GM19397 (cell line): ENCODE measurements at regions not wholly inside any gene's neighbourhood (a gene's known extent, or its start where the extent isn't known, plus 50 kb on each side); places are given as distances from the start of the nearest gene placed in this dataset.

Source experiments
- ATAC-seq: cut with Tn5 transposase; IDR thresholded peaks from one replicate; pipeline ENCODE4 v1.9.1; 2021; ENCODE audit warnings: mild to moderate bottlenecking, moderate library complexity; ENCODE audit not compliant: unreplicated experiment

DNA sequence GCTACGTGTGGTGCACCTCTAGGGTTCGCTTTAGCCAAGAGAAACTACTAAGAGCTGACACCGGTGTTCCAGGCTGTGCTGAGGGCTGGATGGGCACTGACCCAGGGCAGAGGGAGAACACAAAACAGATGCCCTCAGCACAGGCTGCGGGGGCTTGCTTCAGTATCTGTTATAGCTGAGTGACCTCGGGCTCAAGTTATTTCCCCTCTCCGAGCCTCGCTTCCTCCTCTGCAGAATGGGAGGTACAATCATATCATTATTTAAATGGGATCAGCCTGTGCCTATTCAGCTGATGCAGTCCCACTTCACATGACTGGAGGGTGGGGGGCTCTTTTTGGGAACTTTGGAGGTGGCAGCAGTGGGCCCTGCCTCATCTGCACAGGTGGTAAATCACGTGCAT lies 156.1 kb upstream of the APCDD1 start:
- ATAC-seq, result no peak

DNA sequence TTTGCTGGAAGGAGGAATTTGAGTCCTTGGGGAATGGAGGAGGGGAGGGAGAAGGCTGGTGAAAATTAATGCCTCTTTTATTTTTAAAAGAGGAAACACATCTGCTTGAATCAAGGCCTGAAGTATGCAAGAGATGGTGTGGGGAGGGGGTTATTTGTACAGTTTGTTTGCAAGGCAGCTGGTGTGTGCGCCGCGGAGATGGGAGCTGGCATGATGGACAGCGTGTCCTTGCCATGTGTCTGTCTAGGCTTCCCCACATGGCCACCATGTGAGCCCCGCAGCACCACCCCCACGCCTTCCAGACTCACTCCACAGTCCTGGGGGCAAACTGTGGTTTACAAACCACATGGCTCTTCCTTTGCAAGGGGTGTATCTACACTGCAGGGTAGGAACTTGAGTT lies 154.8 kb upstream of the APCDD1 start:
- no peak for ATAC-seq

DNA sequence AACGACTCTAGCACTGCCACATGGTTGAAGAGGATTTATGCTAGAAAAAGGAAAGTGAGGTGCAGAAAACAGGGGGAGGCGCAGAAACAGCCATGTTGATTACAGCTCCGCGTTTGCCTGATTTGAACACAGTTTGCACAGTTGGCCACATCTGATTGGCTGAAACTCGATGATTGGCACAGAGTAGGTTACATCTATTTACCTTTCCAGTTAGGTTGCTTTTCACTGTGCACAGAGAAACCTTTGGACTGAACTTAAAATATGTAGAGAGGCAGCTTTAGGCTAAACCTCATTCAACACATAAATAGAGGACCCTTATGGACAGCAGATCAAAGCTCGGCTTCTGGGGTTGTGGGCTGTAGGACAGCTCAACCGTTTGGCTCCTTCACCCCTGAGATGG lies 153.7 kb upstream of the APCDD1 start:
- ATAC-seq, result no peak

DNA sequence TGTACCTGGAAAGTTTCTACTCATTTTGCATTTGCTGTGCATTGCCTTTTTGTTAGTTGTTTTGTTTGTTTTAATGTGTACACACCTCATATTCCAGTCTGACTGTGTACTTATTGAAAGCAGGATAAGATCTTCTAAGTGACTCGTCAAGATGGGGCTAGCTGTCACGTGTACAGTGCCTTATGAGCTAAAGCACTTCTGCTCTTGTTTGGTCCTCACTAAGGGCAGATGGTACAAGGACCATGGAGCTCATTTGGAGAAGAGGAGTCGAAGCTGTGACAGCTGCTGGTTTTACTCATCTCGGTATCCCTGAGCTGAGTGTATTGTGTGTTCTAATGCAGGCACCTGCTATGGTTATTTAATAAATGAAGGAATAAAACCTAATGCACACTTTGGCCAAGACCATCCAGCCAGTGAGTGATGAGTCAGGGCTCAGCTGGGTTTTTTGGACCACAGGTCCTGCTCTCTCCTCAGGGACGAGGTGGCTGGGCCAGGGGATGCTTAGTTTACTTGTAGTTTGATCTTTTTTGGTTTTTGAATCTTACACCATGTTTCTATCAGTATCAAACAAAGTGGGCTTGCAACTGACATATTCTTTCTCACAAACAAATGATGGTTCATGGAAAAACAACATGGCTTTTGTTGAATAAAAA lies 152.5 kb upstream of the APCDD1 start:
- no peak for ATAC-seq

DNA sequence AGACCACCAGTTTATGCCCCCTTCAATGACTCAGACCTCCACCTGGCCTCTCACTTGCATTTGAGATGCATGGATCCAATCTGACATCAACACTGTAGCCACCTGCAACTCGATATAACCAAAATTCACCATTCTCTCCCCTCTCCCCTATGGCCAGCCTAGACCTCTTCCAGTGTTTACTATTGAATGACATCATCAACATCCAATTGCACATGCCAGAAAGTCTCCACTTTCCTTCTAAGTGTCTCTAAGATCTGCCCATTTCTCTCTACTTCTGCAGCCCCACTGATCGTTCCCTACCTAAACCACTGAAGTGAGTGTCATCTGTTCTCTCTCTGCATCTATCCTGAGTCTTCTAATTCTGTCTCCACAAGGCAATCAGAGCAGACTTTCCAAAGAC lies 151.3 kb upstream of the APCDD1 start:
- ATAC-seq, result no peak

DNA sequence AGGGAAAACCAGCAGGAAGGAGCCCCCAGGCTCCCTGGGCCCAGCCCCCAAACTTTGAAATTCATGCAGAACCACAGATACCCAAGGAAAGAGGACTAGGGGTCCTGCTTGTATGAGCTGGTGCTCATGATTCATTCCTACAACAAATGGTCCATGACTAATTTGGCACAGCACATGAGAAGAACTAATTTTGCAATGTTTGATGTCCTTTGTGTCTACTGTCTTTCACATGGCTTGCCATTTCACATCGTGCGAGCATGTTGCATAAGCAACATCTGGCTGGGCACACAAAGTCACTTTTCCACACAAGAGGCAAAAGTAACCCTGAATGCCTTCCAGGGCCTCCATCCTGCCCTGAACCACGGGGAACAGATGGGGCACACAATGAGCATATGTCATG lies 149.6 kb upstream of the APCDD1 start:
- ATAC-seq, result no peak

DNA sequence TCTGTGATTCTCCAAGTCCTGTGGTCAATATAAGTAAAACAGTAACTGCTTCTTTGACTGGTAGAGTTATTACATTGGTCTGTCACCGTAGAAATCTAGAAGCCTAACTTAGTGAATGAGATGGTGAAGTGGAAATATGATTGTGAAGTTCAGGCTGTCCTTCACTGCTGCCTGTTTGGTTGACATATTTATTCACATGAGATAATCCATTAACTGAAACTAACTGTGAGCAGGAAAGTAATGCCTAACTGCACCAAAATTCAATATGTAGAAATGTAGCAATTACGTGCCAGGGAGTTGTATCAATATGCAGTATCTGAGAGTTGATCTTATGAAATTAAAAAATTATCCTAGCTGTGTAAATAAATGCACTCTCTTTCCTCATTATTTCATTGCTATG lies 147.7 kb upstream of the APCDD1 start:
- no peak for ATAC-seq

DNA sequence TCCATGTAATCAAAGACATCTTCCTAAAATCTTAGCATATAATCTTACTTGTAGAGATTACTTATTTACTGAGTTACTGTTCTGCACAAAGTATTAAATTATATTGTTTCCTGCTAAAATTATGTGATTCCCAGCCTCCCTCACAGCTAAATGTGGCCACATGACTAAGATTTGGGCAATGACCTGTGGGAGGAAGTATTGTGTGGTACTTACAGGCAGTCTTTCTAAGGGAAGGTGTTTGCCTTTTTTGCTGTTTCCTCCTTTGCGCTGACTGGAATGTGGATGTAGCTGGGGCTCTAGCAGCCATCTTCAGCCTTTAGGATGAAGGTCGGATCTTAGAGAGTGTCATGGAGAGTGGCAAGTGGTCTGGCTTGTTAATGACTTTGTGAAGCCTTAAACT lies 146.3 kb upstream of the APCDD1 start:
- no peak for ATAC-seq

DNA sequence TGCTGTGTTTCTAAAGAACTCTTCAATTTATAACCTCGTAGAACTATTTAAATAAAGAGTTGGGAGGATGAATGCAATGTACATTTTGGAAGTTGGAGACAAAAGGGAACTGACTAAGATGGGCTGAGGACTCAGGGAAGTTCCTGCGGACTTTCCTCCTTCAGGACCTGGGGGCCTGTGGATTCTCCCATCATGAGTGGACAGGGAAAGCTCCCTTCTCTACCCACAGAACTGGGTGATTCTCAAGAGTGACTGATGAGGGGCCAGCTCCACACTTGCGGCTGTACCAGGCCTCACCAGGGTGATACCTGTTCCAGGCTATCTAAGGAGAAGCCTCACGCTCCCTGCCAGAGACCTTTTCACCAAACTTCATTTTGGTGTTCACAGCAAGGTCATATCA lies 143.8 kb upstream of the APCDD1 start:
- no peak for ATAC-seq

DNA sequence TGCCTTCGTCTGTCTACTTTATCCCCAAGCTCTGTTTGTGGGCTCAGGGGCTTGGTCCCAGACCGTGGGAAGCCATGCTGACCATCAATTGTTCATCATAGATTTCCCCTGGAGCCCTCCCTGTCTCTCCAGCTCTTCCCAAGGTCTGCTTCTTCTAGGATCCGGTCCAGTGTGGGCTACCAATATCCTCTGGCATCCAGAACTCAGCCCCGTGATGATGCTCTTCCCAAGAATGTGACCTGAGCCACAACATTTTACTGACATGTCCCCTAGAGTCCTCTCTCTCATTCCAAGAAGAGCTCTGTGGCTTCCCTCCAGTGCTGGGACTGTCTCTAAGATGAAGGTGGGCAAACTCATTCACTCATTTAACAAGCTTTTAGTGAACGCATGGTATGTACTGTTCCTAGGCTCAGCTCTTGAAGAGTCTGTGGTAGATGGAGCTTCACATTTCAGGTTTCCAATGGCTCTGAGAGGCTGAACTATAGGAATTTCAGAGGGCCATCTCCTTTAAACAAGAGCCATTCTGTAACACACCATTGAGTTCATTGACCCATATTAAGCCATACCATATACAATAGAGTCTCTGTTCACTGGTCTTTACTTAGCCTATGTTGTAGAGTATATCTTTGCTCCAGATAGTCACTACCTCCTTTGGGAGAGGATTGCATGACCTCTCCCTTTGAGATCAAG lies 142.0 kb upstream of the APCDD1 start:
- ATAC-seq, result no peak

DNA sequence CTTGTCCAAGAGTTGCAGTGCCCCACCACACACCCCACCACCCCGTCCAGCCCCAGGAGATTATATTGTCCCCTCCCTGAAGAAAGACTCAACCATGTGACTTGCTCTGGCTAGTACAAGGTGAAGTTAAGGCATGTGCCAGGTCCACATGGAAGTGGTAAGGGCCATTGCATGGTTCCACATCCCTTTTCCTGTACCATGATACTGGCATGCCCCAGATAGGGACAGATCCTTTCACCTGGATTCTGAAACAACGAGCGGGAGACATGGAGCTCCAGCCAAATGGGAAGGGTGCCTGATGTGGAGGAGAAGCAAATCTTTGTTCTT lies 141.5 kb upstream of the APCDD1 start:
- no peak for ATAC-seq

DNA sequence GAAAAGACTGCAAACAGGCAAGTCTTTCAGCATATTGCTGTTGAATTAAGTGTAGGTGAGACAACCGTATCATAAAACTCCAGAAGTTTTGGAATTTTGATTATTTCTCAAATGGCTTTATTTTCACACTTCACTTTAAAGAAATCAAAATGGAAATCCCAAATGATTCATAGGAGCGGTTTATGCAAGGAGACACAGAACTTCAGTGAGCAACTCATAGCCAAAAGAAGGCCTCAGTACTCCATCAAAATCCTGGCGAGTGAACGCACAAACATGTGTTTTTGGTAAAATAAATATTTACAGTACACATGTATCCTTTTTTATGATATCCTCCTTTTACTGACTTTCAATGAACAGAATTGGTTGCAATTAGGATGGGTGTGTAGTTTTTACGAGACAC lies 140.4 kb upstream of the APCDD1 start:
- ATAC-seq, result no peak

DNA sequence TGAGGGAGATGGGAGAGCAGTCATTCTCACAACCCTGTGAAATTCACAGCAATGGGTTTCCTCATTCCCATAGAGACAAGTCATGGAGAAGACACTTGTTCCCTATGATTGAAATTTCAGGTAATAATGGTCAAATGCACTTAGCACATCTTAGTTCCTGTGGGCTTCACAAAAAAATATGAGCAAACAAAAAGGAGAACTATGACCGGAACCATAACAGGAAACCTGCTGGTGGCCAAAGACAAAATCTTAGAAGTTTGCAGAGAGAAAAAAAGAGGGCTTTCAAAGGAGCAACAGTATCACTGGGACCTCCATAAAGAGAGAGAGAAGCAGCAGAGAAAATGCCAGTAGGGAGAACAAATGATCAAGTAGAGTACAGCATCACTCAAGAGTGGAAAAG lies 138.9 kb upstream of the APCDD1 start:
- no peak for ATAC-seq

DNA sequence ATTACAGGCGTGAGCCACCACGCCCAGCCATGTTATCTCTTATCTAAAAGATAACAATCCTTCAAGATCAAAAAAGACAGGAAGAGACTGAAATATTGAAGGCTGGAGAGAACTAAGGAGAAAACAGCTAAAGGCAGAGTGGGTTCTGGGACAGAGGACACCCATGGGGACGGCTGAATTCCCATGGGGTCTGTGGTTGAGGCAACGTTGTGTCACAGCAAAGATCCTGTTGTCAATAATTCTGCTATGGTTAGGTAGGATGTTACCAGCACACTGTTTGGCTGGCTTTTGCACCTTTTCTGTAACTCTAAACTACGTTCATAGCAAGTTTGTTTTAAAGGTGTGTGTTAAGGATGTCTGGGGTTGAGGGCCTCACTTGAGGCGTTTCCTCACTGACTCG lies 137.7 kb upstream of the APCDD1 start:
- no peak for ATAC-seq

DNA sequence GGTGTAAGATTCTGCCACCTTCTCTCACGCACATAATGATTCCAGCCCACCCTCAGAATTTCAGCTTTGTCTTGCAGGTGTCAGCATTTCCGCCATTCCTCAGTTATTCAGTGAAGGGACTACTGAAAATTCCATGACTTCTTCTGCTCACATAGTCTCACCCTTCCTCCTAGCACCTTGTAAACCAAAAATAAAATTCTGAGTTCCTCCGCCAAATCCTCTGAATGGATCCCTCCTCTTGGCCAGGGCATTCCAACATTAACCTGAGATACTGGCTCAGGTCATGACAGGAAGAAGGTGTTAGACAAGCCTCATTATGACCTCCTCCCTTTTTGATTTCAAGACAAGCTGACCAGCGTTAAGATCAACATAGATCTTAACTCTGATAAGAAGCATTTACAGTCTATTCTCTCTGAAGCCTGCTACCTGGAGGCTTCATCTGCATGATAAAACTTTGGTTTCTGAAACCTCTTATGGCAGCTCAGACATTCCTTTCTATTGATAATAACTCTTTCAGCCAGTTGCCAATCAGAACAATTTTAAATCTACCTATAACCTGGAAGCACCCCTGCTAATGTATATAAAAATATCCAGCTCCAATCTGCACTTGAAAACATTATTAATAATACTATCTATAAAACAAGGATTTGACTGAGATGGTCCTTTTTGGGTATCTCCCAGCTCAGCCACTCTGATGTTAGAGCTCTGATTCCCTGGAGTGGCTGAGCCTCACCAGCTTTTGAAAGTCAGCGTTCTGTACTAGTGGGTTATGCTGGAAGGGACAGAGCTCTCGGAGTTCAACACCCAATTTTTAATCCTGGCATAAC lies 136.4 kb upstream of the APCDD1 start:
- ATAC-seq, result no peak

DNA sequence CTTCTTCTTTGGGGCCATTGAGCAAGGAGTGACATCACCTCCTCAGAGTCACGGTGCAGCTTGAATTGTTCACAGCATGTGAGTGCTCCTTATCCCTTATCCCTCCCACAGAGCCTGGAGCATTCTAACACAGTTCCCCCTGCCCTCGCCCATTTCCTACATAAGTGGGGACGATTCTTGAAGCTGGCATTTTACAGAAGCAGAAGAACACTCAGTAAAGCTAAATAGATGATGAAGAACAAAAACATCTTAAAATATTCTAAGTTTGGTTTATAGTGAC lies 135.8 kb upstream of the APCDD1 start:
- ATAC-seq, result no peak

DNA sequence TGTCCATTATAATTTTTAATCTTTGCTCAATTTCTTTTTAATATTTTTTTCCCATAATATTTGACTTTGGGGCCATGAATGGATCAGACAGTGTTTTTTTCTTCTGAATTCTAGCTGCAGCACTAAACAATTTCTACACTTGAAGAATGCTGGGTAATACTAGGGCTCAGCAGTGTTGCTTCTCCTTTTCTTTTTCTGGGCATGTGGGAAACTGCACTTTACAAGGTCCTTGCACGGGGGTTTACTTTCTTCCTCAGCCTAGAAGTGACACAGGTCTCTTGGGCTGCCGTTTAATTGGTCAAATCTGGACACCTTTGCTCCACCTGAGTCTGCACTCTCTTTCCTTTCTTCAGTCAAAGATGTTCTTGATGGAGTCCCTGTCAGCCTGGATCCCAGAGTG lies 135.4 kb upstream of the APCDD1 start:
- ATAC-seq, result no peak

DNA sequence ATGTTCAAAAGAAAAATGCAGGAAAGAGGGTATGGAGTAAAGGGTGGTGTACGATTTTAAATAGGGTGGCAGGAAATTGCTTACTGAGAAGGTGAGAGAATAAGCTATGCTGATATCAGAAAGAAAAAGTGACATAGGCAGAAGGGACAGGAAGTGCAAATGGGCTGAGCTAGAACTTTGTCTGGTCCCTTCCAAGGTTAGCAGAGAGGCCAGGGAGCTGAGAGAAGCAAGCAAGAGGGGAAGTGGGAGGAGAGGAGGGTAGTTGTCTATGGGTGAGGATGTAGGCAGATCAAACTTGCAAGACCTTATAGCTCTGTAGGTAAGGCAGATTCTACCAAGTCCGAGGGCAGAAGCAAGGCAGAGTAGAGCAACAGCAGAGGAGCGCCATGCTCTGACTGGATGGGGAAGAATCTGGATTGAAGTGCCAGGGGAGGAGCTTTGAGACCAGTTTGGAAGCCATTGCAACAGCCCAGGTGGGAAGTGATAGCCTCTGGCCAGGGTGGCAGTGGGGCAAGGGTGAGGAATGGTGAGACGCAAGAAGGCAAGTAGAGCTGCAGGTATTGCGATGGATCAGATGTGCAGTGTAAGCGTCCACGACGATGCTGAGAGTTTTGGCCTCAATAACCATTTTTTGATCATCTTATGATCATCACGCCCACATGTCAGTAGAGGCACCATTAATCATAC lies 134.4 kb upstream of the APCDD1 start:
- no peak for ATAC-seq

DNA sequence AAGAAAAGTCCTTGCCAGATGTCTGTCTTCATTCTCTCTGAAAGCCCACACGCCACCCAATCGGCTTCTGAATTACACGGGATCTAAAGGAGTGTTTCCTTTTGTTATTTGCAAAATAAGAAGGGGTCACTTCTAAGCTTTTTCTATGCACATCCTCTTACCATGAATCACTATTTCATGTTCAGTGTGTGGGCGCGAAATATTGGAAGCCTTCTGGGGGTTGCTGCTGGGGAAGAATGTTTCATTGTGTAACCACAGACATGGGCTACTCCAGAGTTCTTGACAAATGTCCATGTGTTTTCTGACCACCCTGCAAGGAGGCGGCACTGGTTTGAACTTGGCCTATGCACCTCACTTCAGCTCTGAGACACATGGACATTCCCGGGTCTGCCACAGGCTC lies 133.6 kb upstream of the APCDD1 start:
- ATAC-seq, result no peak

DNA sequence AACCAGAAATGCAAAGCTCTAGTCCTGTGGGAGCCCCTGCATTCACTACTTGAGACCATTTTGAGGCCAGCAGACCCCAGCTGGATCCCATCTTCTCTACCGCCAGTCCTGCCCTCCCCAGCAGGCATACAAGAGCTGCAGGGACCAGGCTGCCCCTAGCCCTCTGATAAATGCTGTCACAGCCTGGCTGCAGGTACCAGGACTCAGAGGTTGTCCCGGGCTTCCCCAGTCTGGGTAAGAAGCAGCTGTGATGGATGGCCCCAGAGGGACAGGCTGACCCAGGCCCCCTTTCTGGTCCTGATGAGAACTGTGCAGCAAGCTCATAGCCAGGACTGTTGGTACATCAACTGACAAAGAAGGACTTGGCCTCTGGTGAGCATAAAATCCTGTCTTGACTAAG lies 132.9 kb upstream of the APCDD1 start:
- no peak for ATAC-seq

DNA sequence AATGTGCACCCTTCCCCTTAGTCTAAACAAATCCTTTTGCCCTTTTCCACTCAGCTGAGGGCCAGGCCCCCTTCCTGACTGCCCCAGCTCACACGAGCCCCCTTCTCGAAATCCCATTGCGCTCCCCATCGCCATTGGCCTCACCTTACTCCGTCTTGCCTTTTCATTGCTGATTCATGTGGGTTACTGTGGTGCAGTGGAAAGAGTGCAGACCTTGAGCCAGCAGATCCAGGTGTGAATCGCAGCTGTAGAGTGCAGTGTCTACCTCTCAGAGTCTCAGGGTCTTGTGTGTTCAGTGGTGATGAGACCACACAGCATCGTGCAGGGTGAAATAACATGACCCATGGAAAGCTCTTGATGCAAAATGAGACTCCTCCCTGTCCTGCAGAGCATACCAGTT lies 132.4 kb upstream of the APCDD1 start:
- ATAC-seq, result no peak

DNA sequence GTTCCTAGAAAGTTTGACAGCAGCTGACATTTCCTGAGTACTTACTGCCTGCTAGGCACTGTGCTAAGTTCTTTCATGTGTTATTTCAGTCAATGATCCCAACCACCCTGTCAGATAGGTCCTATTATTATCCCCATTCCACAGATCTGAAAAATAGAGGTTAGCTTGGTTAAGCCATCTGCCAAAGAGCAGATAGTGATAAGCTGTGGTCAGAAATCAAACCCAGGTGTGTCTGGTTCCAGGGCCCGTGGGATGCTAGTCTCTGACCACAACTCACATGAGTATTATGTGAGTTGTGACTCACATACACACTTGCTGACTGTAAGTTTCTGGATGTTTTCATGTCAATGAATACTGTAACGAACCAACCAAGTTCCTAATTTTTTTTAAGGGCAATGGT lies 132.0 kb upstream of the APCDD1 start:
- no peak for ATAC-seq
